Posterior cingulate gyrus (tissue), 11 donors: ENCODE measurements at regions not wholly inside any gene's neighbourhood (a gene's known extent, or its start where the extent isn't known, plus 50 kb on each side); places are given as distances from the start of the nearest gene placed in this dataset.

Experiments
- DNase-seq, 10 donors: peaks; one replicate each; pipeline versions ENCODE4 v3.0.0 to v3.0.0-alpha.2; 2020 to 2021; ENCODE audit warnings: mixed read lengths in 3 of 10
- intact Hi-C: fragments of 100-400 bp; cut with DNase I; formaldehyde crosslinking; loops from one replicate; pipeline ENCODE4 v1.15.1; 2023

DNA sequence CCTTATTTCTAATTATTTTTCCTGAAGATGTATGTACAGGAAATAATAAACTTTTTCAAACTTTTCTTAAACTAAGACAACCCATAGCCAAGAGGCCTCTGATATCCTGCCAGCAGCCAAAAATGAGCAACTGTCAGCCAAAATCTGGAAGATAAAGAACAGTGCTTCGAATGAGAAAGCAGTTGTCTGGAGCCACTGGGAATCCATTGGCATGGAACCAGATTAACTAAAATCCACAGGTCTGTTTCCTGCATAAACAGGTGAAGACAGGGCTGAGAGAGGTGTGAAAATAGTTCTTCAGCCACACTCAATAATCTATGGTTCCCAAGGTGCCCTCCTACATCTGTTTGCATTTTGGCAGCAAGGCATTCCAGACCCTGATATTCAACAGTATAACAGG lies 1076.7 kb upstream of the PIK3C3 start:
- intact Hi-C loops, result no loop called here
- no peak for DNase-seq

DNA sequence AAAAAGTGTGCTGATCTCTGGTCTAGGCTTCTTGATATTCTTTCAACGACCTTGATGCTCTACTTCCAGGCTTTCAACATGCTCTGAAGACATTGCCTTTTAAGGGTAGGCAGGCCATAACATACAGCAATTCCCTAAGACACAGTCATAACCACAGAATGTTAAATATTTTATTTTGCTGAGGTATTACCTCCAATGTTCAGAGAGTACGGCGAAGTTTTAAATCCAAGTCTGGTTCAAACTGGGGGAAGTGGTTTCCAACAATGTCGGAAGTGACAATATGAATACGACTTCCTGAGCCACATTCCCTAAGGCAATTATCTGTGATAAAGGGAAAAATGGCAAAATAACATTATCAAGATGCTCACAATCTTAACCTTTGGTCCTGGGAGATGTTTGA lies 1077.9 kb upstream of the PIK3C3 start:
- no peak for DNase-seq
- intact Hi-C loops, result no loop called here

DNA sequence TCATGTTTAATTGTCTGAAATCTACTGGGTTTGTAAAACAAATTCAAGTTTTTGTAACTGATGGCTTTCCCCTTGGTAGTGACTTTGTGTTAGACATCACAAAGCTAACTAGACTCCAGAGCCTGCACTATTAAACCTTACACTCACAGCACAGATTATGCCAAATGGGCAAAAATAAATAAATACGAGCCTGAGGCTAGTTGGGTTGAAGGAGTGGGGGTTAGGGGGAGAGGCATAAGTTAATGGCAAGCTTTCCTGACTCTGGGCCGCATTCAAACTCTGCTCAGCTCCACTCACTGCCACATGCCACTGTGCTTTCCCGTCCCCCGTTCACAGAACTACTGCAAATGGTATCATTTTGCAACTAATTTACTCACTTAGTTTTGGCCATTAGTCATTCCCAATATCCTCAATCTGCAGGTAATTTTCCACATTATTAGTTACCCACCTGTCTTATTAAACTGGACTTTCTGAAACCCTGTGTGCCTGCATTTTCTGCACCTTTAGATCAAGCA lies 1079.9 kb upstream of the PIK3C3 start:
- intact Hi-C loops, result no loop called here
- DNase-seq, result no peak

DNA sequence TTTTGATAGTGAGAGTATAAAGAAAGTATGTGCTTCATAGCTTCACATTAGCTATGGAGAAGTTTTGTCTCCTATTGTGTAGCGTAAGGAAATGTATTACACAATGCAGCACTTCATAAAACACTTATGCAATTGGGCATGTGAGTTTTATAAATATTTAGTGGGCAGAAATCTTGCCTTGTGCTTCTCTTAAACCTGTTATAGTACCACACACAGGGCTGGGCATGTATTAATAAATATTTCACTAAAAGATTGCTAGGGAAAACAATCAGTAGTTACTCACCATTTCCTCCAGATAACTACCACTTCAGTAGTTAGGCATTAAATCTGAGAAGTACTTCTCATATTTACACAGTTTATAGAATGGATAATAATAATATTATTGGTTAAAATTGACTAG lies 1080.8 kb upstream of the PIK3C3 start:
- intact Hi-C loops, result no loop called here
- no peak for DNase-seq

DNA sequence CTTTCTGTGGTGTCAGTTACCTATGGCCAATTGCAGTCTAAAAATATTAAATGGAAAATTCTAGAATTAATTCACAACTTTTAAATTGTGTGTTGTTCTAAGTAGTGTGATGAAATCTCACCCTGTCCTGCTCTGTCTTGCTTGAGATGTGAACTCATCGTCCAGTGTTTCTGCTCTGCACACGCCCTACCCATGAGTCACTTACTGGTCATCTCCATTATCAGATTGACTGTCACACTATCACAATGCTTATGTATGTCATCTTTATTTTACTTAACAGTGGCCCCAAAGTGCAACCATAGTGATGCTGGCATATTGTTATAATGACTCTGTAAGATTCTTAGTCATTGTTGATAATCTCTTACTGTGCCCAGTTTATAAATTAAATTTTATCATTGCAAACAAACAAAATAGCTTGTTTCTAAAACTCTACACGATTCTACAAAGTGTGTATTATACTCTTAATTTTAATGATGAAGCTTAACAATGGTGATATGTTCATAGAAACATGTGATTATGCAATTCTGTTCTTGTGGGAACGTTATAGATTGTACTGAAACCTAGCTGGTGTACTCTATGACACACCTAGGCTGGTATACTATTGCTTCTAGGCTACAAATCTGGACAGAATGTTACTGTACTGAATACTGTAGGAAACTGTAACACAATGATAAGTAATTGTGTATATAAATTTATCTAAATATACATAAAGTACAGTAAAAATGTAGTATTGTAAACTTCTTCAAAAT lies 1086.8 kb upstream of the PIK3C3 start:
- intact Hi-C loops, result no loop called here

DNA sequence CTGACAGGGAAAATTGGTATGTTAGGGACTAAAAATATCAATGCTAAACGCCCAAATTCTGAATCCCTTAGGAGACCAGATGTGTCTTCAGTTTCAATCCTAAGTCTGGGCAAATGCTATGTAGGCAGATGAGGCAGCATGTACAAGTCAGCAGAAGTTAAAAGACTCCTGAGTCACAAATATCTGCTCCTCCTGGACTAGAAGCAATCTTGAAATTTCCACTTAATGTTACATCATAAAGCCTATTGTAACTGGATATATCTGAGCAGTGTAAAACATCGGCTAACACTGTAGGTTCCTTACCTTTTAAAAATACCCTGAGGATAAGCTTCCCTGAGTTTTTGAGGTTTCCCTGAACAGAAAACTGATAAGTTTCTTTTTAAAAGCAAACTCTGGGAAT lies 1087.6 kb upstream of the PIK3C3 start:
- intact Hi-C loops, result no loop called here
- no peak for DNase-seq

More for the DNA sequence above, 1086.8 kb upstream of the PIK3C3 start:
- DNase-seq, result no peak

DNA sequence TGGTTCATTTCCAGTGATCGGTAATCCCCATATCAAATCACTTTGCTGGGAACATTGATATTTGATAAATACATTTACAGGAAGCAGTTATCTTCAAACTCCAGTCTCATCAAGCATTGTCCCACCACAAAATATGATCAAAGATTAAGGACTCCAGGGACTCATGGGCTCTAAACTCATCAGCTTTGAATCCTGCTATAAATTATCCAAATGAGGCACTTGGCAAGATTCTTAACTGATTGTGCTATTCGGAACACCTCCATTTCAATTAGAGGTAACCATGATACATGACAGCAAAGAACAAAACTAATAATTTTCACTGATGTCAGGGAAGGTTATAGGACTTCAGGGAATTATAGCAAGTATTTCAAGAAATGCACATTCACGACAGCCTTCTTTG lies 1088.1 kb upstream of the PIK3C3 start:
- intact Hi-C loops, result no loop called here
- DNase-seq, result no peak

DNA sequence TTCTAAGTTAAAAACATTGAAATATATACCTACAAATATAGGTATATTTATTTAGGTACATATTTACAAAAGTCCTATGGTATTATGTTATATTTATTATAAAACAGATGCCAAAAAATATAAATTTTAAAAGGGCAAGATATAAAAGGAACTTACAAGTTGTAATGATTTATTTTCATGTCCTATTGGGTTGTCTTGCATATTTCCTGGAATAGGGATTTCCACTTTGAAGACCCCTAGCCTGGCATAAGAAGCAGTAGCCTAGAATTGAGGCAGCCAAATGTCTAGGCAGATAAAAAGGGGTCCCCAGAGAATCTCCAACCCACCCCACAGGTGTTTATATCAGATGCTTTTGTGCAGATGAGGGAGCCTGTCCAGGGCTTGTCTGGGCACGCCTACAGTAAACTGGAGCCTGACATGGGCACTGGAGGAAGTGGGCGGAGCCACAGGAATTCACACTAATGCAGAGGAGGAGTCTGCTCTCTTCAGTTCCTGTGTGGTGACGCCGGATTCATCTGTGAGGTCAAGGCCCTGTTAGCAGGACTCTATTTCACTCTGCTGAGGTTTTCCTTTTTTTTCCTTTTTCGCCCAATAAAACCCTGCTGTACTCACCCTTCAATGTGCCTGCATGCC lies 1088.9 kb upstream of the PIK3C3 start:
- no peak for DNase-seq
- intact Hi-C loops, result no loop called here

DNA sequence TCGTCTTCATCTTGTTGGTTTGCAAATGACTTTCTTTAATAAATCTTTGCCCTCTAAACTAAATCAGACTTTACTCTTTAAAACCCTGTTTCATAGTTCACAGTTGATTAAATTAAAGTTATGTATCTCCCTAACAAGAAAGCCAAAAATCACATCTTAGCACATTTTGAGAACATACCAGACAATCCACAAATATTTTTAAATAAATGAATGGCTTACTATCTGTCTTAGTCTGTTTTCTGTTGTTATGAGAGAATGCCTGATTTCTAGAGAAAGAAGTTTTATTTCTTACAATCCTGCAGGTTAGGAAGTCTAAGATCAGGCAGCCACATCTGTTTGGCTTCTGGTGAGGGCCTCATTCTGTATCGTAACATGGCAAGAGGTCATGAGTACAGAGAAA lies 1090.2 kb upstream of the PIK3C3 start:
- no peak for DNase-seq

DNA sequence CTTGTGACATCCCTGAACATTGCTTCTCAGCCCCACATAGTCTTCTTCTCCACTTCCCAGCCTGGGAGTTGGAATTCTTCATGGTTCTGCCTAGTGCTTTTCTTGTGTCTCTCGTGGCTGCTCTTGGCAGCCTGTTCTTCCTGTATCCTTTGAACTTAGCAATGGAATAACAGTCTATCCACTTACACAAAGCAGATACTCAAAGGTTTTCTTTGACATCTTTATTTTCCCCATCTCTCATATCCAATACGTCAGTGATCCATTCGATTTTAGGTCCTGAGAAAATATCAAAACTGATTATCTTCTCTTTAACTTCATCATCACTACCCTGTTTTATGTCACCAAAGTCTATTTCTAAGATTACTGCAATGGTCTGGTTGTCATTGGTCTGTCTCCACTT lies 1091.2 kb upstream of the PIK3C3 start:
- DNase-seq, result no peak
- intact Hi-C loops, result no loop called here

More for the DNA sequence above, 1090.2 kb upstream of the PIK3C3 start:
- intact Hi-C loops, result no loop called here

DNA sequence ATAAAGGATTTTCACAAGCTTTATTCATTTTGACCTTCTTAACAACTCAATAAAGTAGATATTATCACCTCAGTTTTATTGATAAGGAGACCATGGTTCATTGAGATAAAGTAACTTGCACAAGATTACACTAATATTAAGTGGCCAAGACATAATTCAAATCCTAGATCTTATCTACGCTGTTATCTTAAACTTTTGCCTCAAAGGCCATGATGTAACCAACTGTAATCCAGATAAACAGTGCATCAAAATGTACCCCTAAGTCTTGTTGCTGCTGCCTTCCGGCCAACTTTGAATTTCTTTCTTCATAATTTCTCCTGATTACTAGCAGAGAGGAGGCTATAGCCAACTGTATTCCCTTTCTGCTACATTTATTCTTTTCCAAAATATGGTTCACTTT lies 1094.8 kb upstream of the PIK3C3 start:
- intact Hi-C loops, result no loop called here
- no peak for DNase-seq

DNA sequence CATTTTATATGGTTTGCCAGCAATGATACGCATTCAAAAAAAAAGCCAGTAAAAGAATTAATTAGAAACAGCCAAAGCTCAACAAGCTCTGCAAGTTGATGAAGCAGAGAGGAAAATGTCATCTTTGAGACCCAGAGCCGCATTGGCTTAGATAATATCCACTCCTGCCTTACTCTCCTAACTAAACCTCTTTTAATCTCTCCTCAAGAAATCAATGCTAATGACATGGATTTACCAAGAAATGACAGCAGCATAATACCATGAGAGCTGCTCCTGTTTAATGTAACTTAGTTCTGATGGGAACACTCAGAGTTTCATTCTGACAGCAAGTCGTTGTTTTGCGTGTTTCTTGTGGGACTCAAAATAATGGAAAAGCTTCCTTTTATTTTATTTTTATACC lies 1099.4 kb upstream of the PIK3C3 start:
- DNase-seq, result no peak
- intact Hi-C loops, result no loop called here

DNA sequence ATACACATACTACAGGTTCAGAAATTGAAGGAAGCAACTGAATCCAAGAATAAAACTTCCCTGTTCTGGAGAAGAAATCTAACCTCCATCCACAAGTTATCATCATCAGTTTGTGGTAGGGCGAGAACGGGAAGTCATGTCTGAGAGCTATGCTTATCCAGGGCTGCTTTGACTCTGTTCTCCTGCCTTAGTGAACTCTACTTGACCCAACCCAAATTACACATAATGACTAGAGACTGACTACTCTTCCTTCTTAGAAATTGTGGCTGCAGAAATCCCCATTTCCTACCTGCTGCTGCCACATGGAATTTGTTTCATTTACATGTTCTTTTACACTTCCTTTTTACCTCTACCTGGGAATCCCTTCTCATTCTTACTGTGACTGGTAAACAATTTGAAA lies 1102.6 kb upstream of the PIK3C3 start:
- intact Hi-C loops, result no loop called here

DNA sequence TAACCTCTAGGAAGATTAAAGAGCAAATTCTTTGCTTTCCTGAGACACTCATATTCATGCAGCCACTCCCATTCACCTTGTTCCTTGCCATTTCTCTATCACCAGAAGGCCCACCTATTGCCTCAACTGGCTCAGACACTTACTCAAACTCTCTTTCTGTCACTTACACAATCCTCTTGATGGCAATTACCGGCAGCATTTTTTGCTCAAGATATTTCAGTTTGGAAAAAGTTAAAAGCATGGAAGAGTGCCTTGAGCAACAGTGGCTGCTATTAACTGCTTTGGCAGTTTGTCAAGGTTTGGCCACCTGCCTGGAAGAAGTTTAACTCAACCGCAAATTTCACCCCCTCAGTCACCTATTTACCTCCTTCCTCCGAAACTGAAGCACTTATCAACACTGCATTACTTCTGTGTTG lies 1104.0 kb upstream of the PIK3C3 start:
- DNase-seq, result no peak
- intact Hi-C loops, result no loop called here

More for the DNA sequence above, 1102.6 kb upstream of the PIK3C3 start:
- no peak for DNase-seq

DNA sequence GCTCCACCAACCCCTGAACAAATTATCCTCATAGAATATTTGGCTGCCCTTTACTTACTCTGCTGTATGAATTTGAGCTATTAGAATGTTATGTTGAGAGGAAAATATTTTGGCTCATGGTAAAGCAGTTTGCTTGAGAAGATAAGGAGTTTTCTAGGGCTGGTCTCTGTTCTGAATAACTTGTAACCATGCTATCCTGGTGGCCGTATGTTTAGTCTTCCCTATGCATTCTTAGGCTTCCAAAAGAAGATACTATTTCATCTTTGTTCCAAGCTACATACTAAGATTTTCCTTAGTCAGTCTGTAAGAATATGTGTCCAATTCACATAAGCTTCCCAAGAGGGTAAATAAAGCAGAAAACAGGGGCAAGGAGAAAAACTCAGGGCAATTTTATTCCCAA lies 1105.1 kb upstream of the PIK3C3 start:
- intact Hi-C loops, result no loop called here
- DNase-seq, result no peak

DNA sequence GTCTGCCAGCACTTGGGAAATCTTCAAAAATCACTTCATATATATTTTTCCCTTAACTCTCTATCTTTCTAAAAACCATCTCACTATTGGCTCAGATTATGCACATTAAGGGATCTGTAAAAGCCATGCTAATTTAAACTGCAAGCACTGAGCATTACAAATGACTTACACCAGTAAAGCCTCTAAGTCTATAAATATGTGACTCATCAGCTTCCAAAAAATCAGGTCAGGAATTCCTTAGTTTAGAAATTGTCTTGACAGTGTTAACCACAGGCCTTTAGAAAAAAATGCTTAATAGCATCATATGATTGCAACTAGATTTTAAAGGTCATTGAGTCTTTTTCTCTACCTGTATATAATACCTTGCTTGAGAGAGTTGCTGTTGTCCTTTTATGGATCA lies 1113.6 kb upstream of the PIK3C3 start:
- DNase-seq, result no peak

DNA sequence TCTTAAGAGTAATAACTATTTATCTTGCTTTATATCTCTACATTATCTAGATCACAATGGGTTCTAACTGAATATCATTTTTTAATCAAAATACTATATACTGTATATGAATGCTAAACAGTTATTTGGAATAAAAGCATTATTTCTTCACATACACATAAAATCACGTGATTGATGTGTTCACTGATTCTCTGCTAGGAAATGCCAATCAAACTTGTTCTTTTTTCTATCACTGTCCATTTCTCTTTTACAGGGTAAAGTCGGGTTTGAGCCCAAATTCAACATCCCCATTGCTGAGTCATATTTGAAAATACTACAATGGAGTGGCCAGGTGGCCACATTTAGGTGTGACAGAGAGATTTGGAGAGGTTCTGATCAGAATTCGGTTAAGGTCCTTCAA lies 1114.0 kb upstream of the PIK3C3 start:
- intact Hi-C loops, result no loop called here
- no peak for DNase-seq

More for the DNA sequence above, 1113.6 kb upstream of the PIK3C3 start:
- intact Hi-C loops, result no loop called here

DNA sequence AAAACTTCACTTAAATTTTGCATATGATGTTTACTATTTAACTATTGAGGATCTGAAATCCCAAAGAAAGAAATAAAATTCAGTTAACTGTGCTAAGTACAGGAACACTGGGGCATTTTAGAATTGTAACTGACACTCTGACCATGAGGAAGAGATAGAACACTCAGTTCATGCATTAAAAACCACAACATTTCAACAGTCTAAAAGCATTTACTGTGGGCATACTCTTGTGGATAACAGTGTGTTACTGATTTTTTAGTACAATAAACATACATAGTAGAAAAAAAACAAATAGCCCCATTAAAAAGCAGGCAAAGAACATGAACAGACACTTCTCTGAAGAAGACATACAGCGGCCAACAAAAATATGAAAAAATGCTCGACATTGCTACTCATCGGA lies 1122.7 kb upstream of the PIK3C3 start:
- intact Hi-C loops, result no loop called here
- DNase-seq, result no peak

DNA sequence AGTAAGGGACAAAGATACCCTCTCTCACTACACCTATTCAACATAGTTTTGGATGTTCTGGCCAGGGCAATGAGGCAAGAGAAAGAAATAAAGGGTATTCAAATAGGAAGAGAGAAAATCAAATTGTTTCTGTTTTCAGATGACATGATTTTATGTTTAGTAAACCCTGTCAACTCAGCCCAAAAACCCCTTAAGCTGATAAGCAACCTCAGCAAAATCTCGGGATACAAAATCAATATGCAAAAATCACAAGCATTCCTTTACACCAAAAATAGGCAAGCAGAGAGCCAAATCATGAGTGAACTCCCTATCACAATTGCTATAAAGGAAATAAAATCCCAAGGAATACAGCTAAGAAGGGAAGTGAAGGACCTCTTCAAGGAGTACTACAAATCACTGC lies 1130.7 kb upstream of the PIK3C3 start:
- intact Hi-C loops, result no loop called here

DNA sequence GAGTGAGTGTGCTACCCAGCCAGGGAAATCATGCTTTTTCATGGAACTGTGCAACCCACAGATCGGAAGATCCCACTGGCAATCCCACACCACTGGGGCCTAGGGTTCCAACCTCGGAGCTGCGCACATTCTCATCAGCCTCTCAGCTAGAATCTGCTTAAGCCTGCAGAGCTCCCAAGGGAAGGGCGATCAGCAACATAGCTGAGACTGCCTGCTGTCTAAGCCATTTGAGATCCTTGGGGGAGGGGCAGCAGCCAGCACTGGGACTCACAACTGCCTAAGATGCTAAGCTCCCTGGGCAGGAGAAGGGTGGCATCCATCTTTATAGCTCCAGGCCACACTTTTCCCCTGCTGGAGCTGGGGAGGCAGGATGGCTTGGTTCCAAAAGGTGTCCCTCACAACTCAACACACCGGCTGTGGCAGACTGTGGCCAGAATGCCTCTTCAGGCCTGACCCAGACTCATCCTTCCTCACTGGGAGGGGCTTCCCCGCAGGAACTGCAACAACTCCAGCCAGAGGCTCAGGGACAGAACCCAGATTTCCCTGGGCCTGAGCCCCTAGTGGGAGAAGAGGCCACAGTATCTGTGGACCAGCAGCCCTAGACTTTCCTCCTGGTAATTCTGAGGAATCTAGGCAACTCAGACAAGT lies 1133.3 kb upstream of the PIK3C3 start:
- peak in 2 of 10 donors; percentile 50 to 66 for DNase-seq
- intact Hi-C loops, result no loop called here

More for the DNA sequence above, 1130.7 kb upstream of the PIK3C3 start:
- no peak for DNase-seq

DNA sequence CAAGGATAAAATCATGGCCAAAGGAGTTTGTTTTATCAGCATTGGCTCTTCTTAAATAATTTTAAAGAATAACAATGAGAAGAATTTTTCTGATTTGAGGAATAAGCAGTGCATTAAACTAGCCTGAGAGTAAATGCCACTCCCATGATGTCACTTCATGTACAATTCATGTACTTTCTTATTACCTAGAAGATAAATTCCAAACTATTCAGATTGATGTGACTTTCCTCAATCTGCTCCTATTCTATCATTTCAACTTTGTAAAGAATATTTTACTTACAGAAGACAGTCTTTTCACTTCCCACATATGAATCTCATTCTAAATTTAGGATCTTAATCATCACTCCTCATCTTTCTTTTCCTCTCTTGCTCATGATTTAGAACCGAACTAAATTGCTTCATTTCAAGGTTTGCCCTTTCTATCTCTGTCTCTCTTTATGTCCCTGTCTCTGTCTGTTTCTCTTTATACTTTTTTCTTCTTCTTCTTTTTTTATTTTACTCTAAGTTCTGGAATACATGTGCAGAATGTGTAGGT lies 1142.0 kb upstream of the PIK3C3 start:
- no peak for DNase-seq
- intact Hi-C loops, result no loop called here
